Umbilical cord (tissue), 1 donor: ENCODE measurements at regions not wholly inside any gene's neighbourhood (a gene's known extent, or its start where the extent isn't known, plus 50 kb on each side); places are given as distances from the start of the nearest gene placed in this dataset.
A peak's percentile ranks its signal among the peaks of the same experiment; 100 is the strongest.

ENCODE experiments used
- DNase-seq: peaks from one replicate; pipeline ENCODE4 v3.0.0-alpha.2; 2015; ENCODE audit warnings: low spot score

GRCh38 chr2:129716781-129717559 lies 262.5 kb upstream of the RAB6C start:
- peak; percentile 14 for DNase-seq

GRCh38 chr2:129717560-129718130 lies 261.8 kb upstream of the RAB6C start:
- no peak for DNase-seq

GRCh38 chr2:129719335-129719734 lies 260.1 kb upstream of the RAB6C start:
- DNase-seq: peak; percentile 20

GRCh38 chr2:129720360-129720759 lies 259.1 kb upstream of the RAB6C start:
- DNase-seq: no peak

- no peak for DNase-seq
These were observed 258.7 kb upstream of the RAB6C start for GRCh38 chr2:129720761-129721160.

GRCh38 chr2:129721236-129721635 lies 258.2 kb upstream of the RAB6C start:
- no peak for DNase-seq

- DNase-seq: peak; percentile 41
These were observed 257.6 kb upstream of the RAB6C start for GRCh38 chr2:129721846-129722245.

- no peak for DNase-seq
These were observed 257.0 kb upstream of the RAB6C start for GRCh38 chr2:129722306-129723019.

GRCh38 chr2:129723277-129724020 lies 256.0 kb upstream of the RAB6C start:
- peak; percentile 23 for DNase-seq

GRCh38 chr2:129724021-129724757 lies 255.3 kb upstream of the RAB6C start:
- no peak for DNase-seq

GRCh38 chr2:129726216-129726615 lies 253.2 kb upstream of the RAB6C start:
- DNase-seq: no peak

GRCh38 chr2:129727286-129727685 lies 252.2 kb upstream of the RAB6C start:
- no peak for DNase-seq

- no peak for DNase-seq
These were observed 251.2 kb upstream of the RAB6C start for GRCh38 chr2:129728035-129728972.

GRCh38 chr2:129729011-129729410 lies 250.5 kb upstream of the RAB6C start:
- DNase-seq: no peak

GRCh38 chr2:129729646-129730045 lies 249.8 kb upstream of the RAB6C start:
- DNase-seq: no peak

- DNase-seq: no peak
These were observed 248.5 kb upstream of the RAB6C start for GRCh38 chr2:129730979-129731378.

- no peak for DNase-seq
These were observed 247.4 kb upstream of the RAB6C start for GRCh38 chr2:129731907-129732629.

GRCh38 chr2:129732630-129733026 lies 246.8 kb upstream of the RAB6C start:
- DNase-seq: no peak

GRCh38 chr2:129733041-129733440 lies 246.4 kb upstream of the RAB6C start:
- DNase-seq: no peak

- no peak for DNase-seq
These were observed 245.9 kb upstream of the RAB6C start for GRCh38 chr2:129733579-129733978.
